MCF 10A (cell line): ENCODE measurements at regions not wholly inside any gene's neighbourhood (a gene's known extent, or its start where the extent isn't known, plus 50 kb on each side); places are given as distances from the start of the nearest gene placed in this dataset.

Experiments
- BruUV-seq: library from RNA; stranded (reverse); fragments of 400-500 nt; replicated peaks from 2 replicates; lab custom pipeline; 2021; lab: Mats Ljungman, UMichigan
- CTCF ChIA-PET: fragments of 300-600 bp; sonication (Branson Sonifier 250); formaldehyde crosslinking; extraction: SDS; loops from one replicate; lab custom pipeline; 2021; ENCODE audit warnings: antibody characterized with exemption, inconsistent platforms; lab: Yijun Ruan, JAX
- POLR2A ChIA-PET: fragments of 300-600, 350-650 bp; sonication (Branson Sonifier 250); formaldehyde crosslinking; extraction: SDS; loops from one replicate; lab custom pipeline; 2020; ENCODE audit warnings: antibody characterized with exemption, inconsistent platforms; lab: Yijun Ruan, JAX
- DNase-seq: peaks from one replicate; pipeline ENCODE4 v3.0.0-alpha.2; 2018; ENCODE audit not compliant: unreplicated experiment
- H3K27ac Mint-ChIP-seq: one replicate; pipeline ENCODE4 v1.8.0; 2022; ENCODE audit warnings: mild to moderate bottlenecking, low read depth, mixed read lengths; ENCODE audit not compliant: unreplicated experiment
- H3K27me3 Mint-ChIP-seq: one replicate; pipeline ENCODE4 v1.8.0; 2022; ENCODE audit warnings: mixed read lengths; ENCODE audit not compliant: insufficient read depth, unreplicated experiment
- H3K36me3 Mint-ChIP-seq: one replicate; pipeline ENCODE4 v1.8.0; 2022; ENCODE audit warnings: mild to moderate bottlenecking, moderate library complexity, mixed read lengths; ENCODE audit not compliant: insufficient read depth, unreplicated experiment
- H3K4me1 Mint-ChIP-seq: one replicate; pipeline ENCODE4 v1.8.0; 2022; ENCODE audit warnings: mixed read lengths; ENCODE audit not compliant: insufficient read depth, unreplicated experiment
- H3K4me3 Mint-ChIP-seq: one replicate; pipeline ENCODE4 v1.8.0; 2022; ENCODE audit warnings: mild to moderate bottlenecking, moderate library complexity, mixed read lengths; ENCODE audit not compliant: unreplicated experiment
- H3K9me3 Mint-ChIP-seq: one replicate; pipeline ENCODE4 v1.8.0; 2022; ENCODE audit warnings: mixed read lengths; ENCODE audit not compliant: unreplicated experiment
- CTCF ChIP-seq: fragments of 200-600 bp; IDR thresholded peaks from one replicate; pipeline ENCODE4 v1.8.0; 2022; ENCODE audit warnings: antibody characterized with exemption, mild to moderate bottlenecking; ENCODE audit not compliant: unreplicated experiment
- intact Hi-C: fragments of 100-400 bp; cut with micrococcal nuclease; formaldehyde crosslinking; loops from 2 replicates; pipeline ENCODE4 v1.14.1; 2022

GRCh38 chr5:110048491-110048890 lies 358.8 kb downstream of the MAN2A1 start:
- Mint-ChIP-seq H3K27me3 (no peaks in the 10 kb centered on the region), H3K4me3 (no peak overlapping the region), H3K4me1 (peaks cover under 1% of the 10 kb centered on the region), H3K27ac (no peak overlapping the region), H3K36me3 (no peaks in the 10 kb centered on the region), H3K9me3 (peaks cover 15% of the 10 kb centered on the region)
- no peak for DNase-seq
- intact Hi-C loops = no loop called here
- ChIA-PET CTCF (interaction anchor here (1.2 to 1.6 kb wide), 4 partner anchors 9 to 366 kb away, joined by 3 to 5 read pairs (median 3); no protein-coding TSS in a partner anchor), POLR2A (interaction anchor here (0.5 to 1.9 kb wide), 7 partner anchors 9 to 509 kb away, joined by 3 to 5 read pairs (median 3); no protein-coding TSS in a partner anchor)
- TF ChIP-seq CTCF = no peak
- BruUV-seq = no TSS peak

GRCh38 chr5:110049816-110050215 lies 360.1 kb downstream of the MAN2A1 start:
- ChIA-PET CTCF (no interaction called here), POLR2A (interaction anchor here (1.9 kb wide), 1 partner anchor 11 kb away, joined by 4 read pairs; no protein-coding TSS in a partner anchor)
- TF ChIP-seq CTCF = no peak
- BruUV-seq = no TSS peak
- DNase-seq = no peak
- no peaks in the 10 kb centered on the region for H3K27me3 Mint-ChIP-seq
- intact Hi-C loops = loop anchor here (5.0 kb wide), 1 partner anchor 358 kb away; no protein-coding TSS in a partner anchor
- H3K36me3 Mint-ChIP-seq = no peaks in the 10 kb centered on the region
- peaks cover 3% of the 10 kb centered on the region for H3K9me3 Mint-ChIP-seq
- H3K4me3 Mint-ChIP-seq = no peak overlapping the region
- H3K4me1 Mint-ChIP-seq = peaks cover 10% of the 10 kb centered on the region
- H3K27ac Mint-ChIP-seq = no peak overlapping the region

GRCh38 chr5:110050640-110051345 lies 361.1 kb downstream of the MAN2A1 start:
- Mint-ChIP-seq H3K36me3 (no peaks in the 10 kb centered on the region), H3K4me3 (no peak overlapping the region), H3K27ac (no peak overlapping the region), H3K9me3 (no peaks in the 10 kb centered on the region), H3K27me3 (no peaks in the 10 kb centered on the region), H3K4me1 (peaks cover 10% of the 10 kb centered on the region)
- intact Hi-C loops = loop anchor here (5.0 kb wide), 1 partner anchor 358 kb away; no protein-coding TSS in a partner anchor
- no TSS peak for BruUV-seq
- POLR2A ChIA-PET = no interaction called here
- CTCF ChIA-PET = no interaction called here
- TF ChIP-seq CTCF = no peak
- DNase-seq = no peak

- no peak for DNase-seq
- H3K27ac Mint-ChIP-seq = peak overlapping the region; percentile 33
- ChIA-PET POLR2A (interaction anchor here (2.5 to 3.0 kb wide), 2 partner anchors 34 to 364 kb away, joined by 13 to 14 read pairs; partner anchors contain the start of gene MAN2A1), CTCF (interaction anchor here (0.9 to 1.2 kb wide), 3 partner anchors 15 to 362 kb away, joined by 3 to 5 read pairs (median 4); no protein-coding TSS in a partner anchor)
- no peaks in the 10 kb centered on the region for H3K27me3 Mint-ChIP-seq
- no peaks in the 10 kb centered on the region for H3K9me3 Mint-ChIP-seq
- H3K4me3 Mint-ChIP-seq = no peak overlapping the region
- intact Hi-C loops = loop anchor here (5.0 kb wide), 1 partner anchor 361 kb away; no protein-coding TSS in a partner anchor
- no TSS peak for BruUV-seq
- no peaks in the 10 kb centered on the region for H3K36me3 Mint-ChIP-seq
- no peak for TF ChIP-seq CTCF
- H3K4me1 Mint-ChIP-seq = peaks cover 27% of the 10 kb centered on the region
Observed at GRCh38 chr5:110053205-110053604, 363.5 kb downstream of the MAN2A1 start.
